GM12878 (cell line): ENCODE measurements at regions not wholly inside any gene's neighbourhood (a gene's known extent, or its start where the extent isn't known, plus 50 kb on each side); places are given as distances from the start of the nearest gene placed in this dataset.
"Not testable (repeated sequence)": the region's sequence is repeated elsewhere in the genome, so short reads cannot be mapped to it uniquely, and the experiment has no call there.

Source experiments
- ATAC-seq: fragments of 200-7000 bp; cut with Tn5 transposase; 3 replicates; pipeline ENCODE4 v1.9.1; 2020; ENCODE audit warnings: mild to moderate bottlenecking, moderate library complexity
- BruUV-seq: library from RNA; stranded (reverse); fragments of 400-500 nt; replicated peaks from 2 replicates; lab custom pipeline; 2021; lab: Mats Ljungman, UMichigan
- CTCF ChIA-PET: fragments of 300-600 bp; sonication (Branson Sonifier 250); formaldehyde crosslinking; extraction: SDS; loops from one replicate; lab custom pipeline; 2021; ENCODE audit warnings: inconsistent platforms; lab: Yijun Ruan, JAX
- POLR2A ChIA-PET: fragments of 350-600 bp; formaldehyde crosslinking; extraction: SDS; loops from one replicate; lab custom pipeline; 2021; ENCODE audit warnings: inconsistent platforms; lab: Charles Lee
- RAD21 ChIA-PET: fragments of 300-600 bp; sonication (Branson Sonifier 250); formaldehyde crosslinking; loops from one replicate; lab custom pipeline; 2023; ENCODE audit warnings: antibody characterized with exemption; ENCODE audit not compliant: unreplicated experiment; lab: Charles Lee
- SMC1A ChIA-PET: fragments of 300-600 bp; sonication (Branson Sonifier 250); formaldehyde crosslinking; loops from one replicate; lab custom pipeline; 2023; ENCODE audit not compliant: unreplicated experiment, uncharacterized antibody; lab: Charles Lee
- DNase-seq: peaks from one replicate; pipeline ENCODE4 v3.0.0-alpha.2; 2011; ENCODE audit warnings: low read depth, low spot score
- FAIRE-seq: peaks from 3 replicates; lab custom pipeline; 2011; peaks lifted over from hg19 to GRCh38; lab: Jason Lieb, UNC
- H2AFZ ChIP-seq: 2 replicates; pipeline ENCODE4 v1.6.0; 2011; ENCODE audit warnings: low read depth, low read length, control low read depth; ENCODE audit not compliant: control insufficient read depth
- H3K27ac ChIP-seq: 2 replicates; pipeline ENCODE4 v1.5.1; 2011; ENCODE audit warnings: control low read depth; ENCODE audit not compliant: control insufficient read depth, insufficient read depth
- H3K27me3 ChIP-seq, 2 experiments: replicated peaks in 1 of 2; 2 replicates each; pipeline versions ENCODE4 v1.6.0 to v1.6.1; 2011; ENCODE audit warnings: low read length in 1 of 2; ENCODE audit not compliant: control insufficient read depth in 2 of 2, insufficient read depth in 2 of 2
- H3K36me3 ChIP-seq, 2 experiments: 2 replicates each; pipeline ENCODE4 v1.5.1; 2011; ENCODE audit warnings: low read length in 1 of 2; ENCODE audit not compliant: control insufficient read depth in 2 of 2, insufficient read depth in 2 of 2
- H3K4me1 ChIP-seq: 2 replicates; pipeline ENCODE4 v1.6.1; 2011; ENCODE audit warnings: mild to moderate bottlenecking, low read length, moderate library complexity, mixed read lengths; ENCODE audit not compliant: control insufficient read depth, insufficient read depth
- H3K4me2 ChIP-seq: 2 replicates; pipeline ENCODE4 v1.6.0; 2011; ENCODE audit warnings: control low read depth; ENCODE audit not compliant: control insufficient read depth, insufficient read depth
- H3K4me3 ChIP-seq: fragments of 200-600 bp; sonication (generic); 2 replicates; pipeline ENCODE4 v1.5.1; 2016
- H3K79me2 ChIP-seq: 2 replicates; pipeline ENCODE4 v1.6.0; 2011; ENCODE audit warnings: low read length; ENCODE audit not compliant: control insufficient read depth, insufficient read depth
- H3K9ac ChIP-seq: 2 replicates; pipeline ENCODE4 v1.8.0; 2011; ENCODE audit warnings: low read length, control low read depth, mixed read lengths; ENCODE audit not compliant: control insufficient read depth, insufficient read depth
- H3K9me3 ChIP-seq: replicated peaks from 3 replicates; pipeline ENCODE4 v1.5.1; 2011; ENCODE audit warnings: mild to moderate bottlenecking, low read length; ENCODE audit not compliant: control insufficient read depth, insufficient read depth
- H4K20me1 ChIP-seq: 2 replicates; pipeline ENCODE4 v1.6.0; 2011; ENCODE audit not compliant: control insufficient read depth, insufficient read depth
- WGBS: methylation state at CpG from one replicate; pipeline ENCODE4 v1.1.6; 2016; ENCODE audit warnings: low lambda C conversion rate; ENCODE audit not compliant: insufficient replicate concordance, insufficient coverage; ENCODE audit errors: missing lambda C conversion rate; 5-methylcytosine and 5-hydroxymethylcytosine counted together
- in situ Hi-C: fragments of 300-500 bp; cut with MboI; formaldehyde crosslinking; loops from 9 replicates; pipeline ENCODE4 v1.14.3; 2018; ENCODE audit warnings: mixed read lengths
- intact Hi-C: fragments of 100-400 bp; cut with micrococcal nuclease; formaldehyde crosslinking; loops from one replicate; pipeline ENCODE4 v1.14.2; 2022; ENCODE audit not compliant: unreplicated experiment

DNA sequence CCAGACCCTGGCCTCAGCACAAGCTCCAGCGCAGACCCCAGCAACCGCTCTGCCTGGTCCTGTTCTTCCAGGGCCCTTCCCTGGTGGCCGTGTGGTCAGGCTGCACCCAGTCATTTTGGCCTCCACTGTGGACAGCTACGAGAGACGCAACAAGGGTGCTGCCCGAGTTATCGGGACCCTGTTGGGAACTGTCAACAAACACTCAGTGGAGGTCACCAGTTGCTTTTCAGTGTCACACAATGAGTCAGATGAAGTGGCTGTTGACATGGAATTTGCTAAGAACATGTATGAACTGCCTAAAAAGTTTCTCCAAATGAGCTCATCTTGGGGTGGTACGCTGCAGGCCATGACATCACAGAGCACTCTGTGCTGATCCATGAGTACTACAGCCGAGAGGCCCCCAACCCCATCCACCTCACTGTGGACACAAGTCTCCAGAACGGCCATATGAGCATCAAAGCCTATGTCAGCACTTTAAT lies 190.7 kb upstream of the TPTE start:
- H3K9me3 ChIP-seq, H3K4me3 ChIP-seq, CTCF ChIA-PET, H3K4me2 ChIP-seq, POLR2A ChIA-PET, FAIRE-seq, intact Hi-C loops, ATAC-seq, SMC1A ChIA-PET, in situ Hi-C loops, H3K36me3 ChIP-seq, DNase-seq, H3K4me1 ChIP-seq, BruUV-seq, H3K27ac ChIP-seq, RAD21 ChIA-PET, H3K79me2 ChIP-seq, H3K27me3 ChIP-seq, H2AFZ ChIP-seq, H4K20me1 ChIP-seq, H3K9ac ChIP-seq: not testable (repeated sequence)
- WGBS: 25% methylated on average over 10 of the region's 10 CpGs

DNA sequence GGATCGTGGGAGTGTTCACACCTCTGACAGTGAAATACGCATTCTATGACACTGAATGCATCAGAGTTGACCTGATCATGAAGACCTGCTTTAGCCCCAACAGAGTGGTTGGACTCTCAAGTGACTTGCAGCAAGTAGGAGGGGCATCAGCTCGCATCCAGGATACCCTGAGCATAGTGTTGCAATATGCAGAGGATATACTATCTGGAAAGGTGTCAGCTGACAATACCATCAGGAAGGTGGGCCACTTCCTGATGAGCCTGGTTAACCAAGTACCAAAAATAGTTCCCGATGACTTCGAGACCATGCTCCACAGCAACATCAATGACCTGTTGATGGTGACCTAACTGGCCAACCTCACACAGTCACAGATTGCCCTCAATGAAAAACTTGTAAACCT lies 190.2 kb upstream of the TPTE start:
- BruUV-seq, H4K20me1 ChIP-seq, H3K9ac ChIP-seq, POLR2A ChIA-PET, H3K36me3 ChIP-seq, H3K27ac ChIP-seq, H3K4me2 ChIP-seq, H3K4me3 ChIP-seq, SMC1A ChIA-PET, H3K9me3 ChIP-seq, H2AFZ ChIP-seq, intact Hi-C loops, H3K4me1 ChIP-seq, CTCF ChIA-PET, H3K27me3 ChIP-seq, in situ Hi-C loops, RAD21 ChIA-PET, H3K79me2 ChIP-seq, FAIRE-seq, DNase-seq, ATAC-seq: not testable (repeated sequence)
- 23% methylated on average over 5 of the region's 5 CpGs for WGBS

DNA sequence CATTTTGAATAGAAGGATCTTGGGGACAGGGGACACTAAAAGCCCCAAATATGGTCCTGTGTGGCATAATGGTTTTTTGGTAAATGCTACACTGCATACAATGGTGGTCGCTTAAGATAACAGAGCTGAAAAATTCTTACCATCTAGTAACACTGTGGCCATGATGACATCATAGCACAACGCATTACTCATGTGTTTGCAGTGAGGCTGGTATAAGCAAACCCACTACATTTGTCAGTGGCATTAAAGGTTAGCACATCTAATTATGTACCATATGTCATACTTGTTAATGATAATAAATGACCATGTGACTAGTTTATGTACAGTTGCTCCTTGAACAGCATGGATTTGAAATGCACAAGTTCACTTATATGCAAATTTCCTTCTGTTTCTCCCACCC lies 188.4 kb upstream of the TPTE start:
- 0% methylated on average over 1 of the region's 2 CpGs for WGBS
- H3K9me3 ChIP-seq, H3K79me2 ChIP-seq, CTCF ChIA-PET, DNase-seq, H3K27me3 ChIP-seq, H3K4me1 ChIP-seq, H3K27ac ChIP-seq, H3K4me3 ChIP-seq, H2AFZ ChIP-seq, ATAC-seq, in situ Hi-C loops, H3K4me2 ChIP-seq, H3K36me3 ChIP-seq, H4K20me1 ChIP-seq, H3K9ac ChIP-seq, RAD21 ChIA-PET, SMC1A ChIA-PET, BruUV-seq, POLR2A ChIA-PET, FAIRE-seq, intact Hi-C loops: not testable (repeated sequence)

DNA sequence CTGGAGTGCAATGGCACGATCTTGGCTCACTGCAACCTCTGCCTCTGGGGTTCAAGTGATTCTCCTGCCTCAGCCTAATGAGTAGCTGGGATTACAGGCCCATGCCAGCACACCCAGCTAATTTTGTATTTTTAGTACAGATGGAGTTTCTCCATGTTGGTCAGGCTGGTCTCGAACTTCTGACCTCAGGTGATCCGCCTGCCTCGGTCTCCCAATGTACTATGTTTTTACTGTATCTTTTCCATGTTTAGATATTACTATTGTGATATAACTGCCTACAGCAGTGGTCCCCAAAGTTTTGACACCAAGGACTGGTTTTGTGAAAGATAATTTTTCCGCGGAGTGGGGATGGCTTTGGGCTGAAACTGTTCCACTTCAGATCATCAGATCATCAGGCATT lies 187.0 kb upstream of the TPTE start:
- H3K79me2 ChIP-seq, H3K4me1 ChIP-seq, BruUV-seq, in situ Hi-C loops, H3K9me3 ChIP-seq, CTCF ChIA-PET, H3K4me2 ChIP-seq, DNase-seq, H4K20me1 ChIP-seq, intact Hi-C loops, SMC1A ChIA-PET, H3K27ac ChIP-seq, H3K4me3 ChIP-seq, FAIRE-seq, H2AFZ ChIP-seq, POLR2A ChIA-PET, RAD21 ChIA-PET, H3K36me3 ChIP-seq, ATAC-seq, H3K27me3 ChIP-seq, H3K9ac ChIP-seq: not testable (repeated sequence)
- 20% methylated on average over 6 of the region's 6 CpGs for WGBS
